A172 (cell line): ENCODE measurements at regions not wholly inside any gene's neighbourhood (a gene's known extent, or its start where the extent isn't known, plus 50 kb on each side); places are given as distances from the start of the nearest gene placed in this dataset.
"Not testable (repeated sequence)": the region's sequence is repeated elsewhere in the genome, so short reads cannot be mapped to it uniquely, and the experiment has no call there.

Source experiments
- DNase-seq: peaks from one replicate; pipeline ENCODE4 v3.0.0-alpha.2; 2015; ENCODE audit warnings: low spot score

GRCh38 chr2:88924533-88924932, 233.1 kb downstream of the RPIA start:
- no peak for DNase-seq

DNA sequence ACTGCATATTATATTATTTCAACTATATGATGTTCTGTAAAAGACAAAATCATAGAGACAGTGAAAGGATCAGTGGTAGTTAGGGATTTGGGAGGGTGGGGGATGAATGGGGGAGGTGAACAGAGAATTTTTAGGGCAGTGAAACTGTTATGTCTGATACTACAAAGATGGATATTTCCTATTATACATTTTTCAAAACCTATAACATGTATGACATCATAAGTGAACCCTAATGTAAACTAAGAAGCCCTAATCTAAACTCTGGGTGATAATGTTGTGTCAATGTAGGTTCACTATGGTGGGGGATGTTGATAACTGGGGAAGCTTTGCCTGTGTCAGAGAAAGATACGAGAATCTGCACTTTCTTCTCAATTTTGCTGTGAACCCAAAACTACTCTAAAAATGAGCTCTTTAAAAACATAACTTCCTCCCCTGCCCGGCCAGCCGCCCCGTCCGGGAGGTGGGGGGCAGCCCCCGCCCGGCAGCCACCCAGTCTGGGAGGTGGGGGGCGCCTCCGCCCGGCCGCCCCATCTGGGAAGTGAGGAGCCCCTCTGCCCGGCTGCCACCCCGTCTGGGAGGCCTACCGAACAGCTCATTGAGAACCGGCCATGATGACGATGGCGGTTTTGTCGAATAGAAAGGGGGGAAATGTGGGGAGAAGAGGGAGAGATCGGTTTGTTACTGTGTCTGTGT, 234.4 kb downstream of the RPIA start:
- no peak for DNase-seq

DNA sequence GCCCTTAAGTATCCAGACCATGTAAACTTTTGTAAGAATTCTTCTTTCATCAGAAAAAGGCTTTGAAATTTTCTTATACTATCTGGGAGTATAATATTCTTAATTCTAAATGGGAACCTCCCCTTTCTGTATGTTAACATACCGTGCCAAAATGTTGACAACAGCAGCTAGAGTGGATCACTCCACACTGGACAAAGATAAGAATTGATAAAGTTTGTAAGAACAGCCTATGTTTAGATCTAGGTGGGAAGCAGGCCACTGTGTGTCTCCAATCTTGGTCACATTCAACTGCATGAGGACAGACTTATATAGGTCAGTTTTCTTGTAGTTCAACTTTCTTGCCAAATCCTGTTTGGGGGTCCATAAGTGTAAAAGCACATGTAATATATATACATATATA, 235.7 kb downstream of the RPIA start:
- no peak for DNase-seq

- DNase-seq = no peak
Measured at GRCh38 chr2:88930659-88931058, 239.2 kb downstream of the RPIA start.

DNA sequence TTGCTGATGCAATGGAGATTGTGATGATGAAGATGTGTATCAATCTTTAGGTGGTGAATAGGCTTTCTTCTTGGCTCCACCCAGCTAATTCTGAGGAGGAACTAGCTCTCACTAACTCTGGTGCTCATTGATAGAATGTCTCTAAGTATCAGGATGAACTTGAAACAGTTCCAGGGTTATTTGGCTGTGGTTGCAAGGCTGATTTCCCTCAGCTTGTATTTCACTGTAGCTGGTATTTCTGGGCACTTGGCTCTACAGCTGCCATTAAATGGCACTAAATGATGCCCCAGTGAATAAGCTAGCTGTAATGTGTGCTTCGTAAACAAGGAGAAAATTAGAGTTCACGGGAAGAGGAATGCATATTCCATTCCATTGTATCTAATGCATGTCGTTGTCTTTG, 241.2 kb downstream of the RPIA start:
- no peak for DNase-seq

GRCh38 chr2:88933091-88933490, 241.6 kb downstream of the RPIA start:
- no peak for DNase-seq

- no peak for DNase-seq
Measured at GRCh38 chr2:88933980-88934379, 242.5 kb downstream of the RPIA start.

GRCh38 chr2:88941178-88941577, 249.7 kb downstream of the RPIA start:
- DNase-seq = peak; percentile 16

DNA sequence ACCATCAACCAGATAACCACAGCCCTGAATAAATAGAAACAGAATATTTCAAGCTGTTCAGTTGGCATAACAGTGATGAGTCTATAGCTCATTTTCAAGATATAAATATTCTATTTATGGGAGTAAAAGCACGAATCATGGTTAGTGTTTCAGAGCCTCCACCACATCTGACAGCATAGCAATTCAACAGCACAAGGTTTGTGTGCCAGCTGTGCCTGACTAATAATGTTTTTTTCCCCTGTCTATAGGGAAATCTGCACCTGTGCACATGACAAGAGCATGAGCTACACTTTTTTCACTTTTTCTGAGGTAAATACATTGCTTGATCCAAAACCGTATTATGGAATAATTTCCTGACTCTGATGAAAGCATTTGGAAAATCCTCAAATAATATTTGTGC, 251.3 kb downstream of the RPIA start:
- no peak for DNase-seq

DNA sequence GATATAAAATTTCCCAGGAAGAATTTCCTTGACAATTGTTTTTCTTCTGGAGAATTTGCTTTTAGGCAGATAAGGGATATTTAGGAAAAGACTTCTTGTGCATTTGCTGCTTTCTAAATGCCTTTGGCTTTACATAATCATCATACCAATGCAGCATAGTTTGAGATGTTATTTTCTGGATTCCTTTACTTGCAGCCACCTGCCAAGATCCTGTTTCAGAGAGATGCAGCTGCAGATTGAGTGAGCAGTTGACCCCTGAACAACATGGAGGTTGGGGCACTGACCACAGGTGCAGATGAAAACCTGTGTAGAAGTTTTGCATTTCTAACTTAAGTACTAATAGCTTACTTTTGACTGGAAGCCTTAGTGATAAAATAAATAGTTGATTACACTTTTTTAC, 257.9 kb downstream of the RPIA start:
- DNase-seq = no peak

DNA sequence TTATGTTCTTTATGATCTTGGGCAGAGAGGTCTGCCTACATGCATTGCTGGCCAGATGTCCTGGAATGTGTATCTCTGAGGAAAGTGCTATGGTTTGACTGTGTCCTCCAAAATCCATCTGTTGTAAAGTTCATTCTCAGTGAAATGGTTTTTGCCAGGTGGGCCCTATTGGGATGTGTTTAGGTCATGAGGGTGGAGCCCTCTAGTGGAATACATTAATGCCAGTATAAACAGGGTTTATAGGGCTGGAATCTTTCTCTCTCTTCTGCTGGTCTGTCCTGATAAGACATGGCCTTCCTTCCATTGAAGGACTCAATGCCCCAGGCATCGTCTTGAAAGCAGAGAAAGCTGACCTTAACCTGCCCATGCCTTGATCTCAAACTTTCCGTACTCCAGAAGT, 258.5 kb downstream of the RPIA start:
- no peak for DNase-seq

GRCh38 chr2:88955607-88956006, 264.1 kb downstream of the RPIA start:
- DNase-seq = no peak

DNA sequence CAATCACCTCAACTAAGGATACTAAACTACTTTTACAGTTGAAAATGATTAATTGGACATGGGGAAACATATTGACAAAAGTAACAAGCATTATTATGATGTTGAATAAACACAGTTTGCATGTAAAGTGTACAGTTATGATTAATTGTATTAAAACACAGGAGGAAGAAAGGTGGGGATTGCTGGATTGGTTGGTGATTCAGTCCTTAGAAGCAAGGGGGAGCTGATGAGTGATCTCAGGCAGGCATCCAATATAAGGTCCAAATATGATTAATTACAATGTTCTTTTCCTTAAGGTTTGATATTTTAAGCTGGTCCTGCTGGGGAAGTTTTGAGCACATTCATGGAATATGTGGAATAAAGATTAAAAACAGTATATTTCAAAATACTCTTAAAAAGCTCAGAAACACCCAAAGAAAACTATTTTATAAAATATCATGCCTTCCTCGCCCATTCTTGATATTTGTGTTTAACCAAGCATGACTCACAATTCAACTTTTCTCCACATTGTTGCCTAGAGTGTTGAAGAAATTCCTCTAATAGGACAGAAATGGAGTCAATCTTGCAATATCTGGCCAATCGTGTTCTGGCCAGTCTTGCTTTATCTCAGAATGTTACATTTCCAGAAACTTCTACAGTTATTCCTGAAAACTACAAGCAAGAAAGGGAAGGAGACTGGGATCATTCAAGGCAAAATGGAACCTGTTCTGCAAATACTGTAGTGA, 268.2 kb downstream of the RPIA start:
- DNase-seq = no peak

DNA sequence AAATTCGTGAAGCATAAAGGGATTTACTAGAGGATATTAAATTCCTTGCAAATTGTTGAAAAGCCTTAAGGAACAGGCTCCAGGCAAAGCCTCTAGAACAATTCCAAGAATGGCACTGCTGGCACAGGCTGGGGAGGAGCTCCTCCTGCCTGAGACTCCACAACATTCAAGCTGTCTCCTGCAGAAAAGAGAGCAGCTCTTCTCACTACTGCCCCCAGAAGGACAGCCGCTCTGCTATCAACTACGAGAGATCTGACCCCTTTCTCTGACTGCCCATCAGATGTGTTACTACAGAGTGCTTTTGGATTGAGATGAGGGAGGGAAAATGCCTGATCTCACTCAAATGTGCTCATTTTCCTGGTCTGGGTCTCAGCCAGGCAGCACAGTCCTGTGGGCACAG, 269.9 kb downstream of the RPIA start:
- not testable (repeated sequence) for DNase-seq

- DNase-seq = peak; percentile 23
Measured at GRCh38 chr2:88967844-88968243, 276.4 kb downstream of the RPIA start.

DNA sequence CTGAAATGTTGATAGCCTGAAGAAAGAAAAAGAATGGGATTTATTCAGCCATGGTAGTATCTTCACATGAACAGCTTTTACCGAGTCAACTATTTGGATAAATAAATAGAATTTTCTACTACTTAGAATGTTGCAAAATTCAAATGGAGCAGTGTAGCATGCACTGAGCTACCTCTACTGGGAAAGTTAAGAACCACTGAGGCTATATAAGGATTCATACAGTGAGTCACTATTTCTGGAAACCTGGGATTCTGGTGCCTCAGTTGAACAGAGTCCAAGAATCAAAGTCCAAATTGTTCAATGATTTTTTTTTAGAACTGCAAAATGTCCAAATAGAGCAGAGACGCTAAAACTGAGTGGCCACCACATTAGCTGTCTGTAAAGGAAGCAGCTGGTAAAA, 286.5 kb downstream of the RPIA start:
- DNase-seq = not testable (repeated sequence)

DNA sequence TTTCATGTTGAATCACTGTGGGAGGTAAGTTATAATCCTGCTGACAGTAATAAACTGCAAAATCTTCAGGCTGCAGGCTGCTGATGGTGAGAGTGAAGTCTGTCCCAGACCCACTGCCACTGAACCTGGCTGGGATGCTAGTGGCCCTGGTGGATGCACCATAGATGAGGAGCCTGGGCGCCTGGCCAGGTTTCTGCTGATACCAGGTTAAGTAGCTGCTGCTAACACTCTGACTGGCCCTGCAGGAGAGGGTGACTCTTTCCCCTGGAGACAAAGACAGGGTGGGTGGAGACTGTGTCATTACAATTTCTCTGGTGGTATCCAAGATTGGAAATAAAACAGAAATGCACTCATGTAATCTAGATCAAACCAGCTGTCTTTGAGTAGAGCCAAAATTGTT, 287.0 kb downstream of the RPIA start:
- DNase-seq = not testable (repeated sequence)

- DNase-seq = not testable (repeated sequence)
Measured at GRCh38 chr2:88984079-88984478, 292.6 kb downstream of the RPIA start.

GRCh38 chr2:88986721-88987330, 295.4 kb downstream of the RPIA start:
- peak; percentile 8 for DNase-seq

GRCh38 chr2:88988617-88989016, 297.1 kb downstream of the RPIA start:
- DNase-seq = not testable (repeated sequence)

GRCh38 chr2:88992819-88993218, 301.3 kb downstream of the RPIA start:
- not testable (repeated sequence) for DNase-seq

DNA sequence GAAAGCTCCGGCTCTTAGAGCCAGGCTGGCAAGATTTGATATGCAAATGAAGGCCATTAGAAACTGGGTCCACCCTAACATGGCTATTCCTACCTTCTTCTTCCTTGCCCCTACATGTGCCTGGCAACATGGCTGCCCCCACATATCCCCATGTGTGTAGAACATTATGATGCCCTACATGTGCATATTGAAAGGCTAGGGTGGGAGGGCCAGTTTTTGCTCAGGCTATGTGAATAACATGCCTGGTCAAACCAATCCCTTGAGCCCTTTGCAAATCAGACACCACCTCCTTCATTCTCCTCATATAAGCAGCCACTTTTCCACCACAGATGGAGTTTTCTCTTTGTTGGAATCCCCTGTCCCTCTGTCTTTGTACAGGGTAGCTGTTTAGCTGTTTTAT, 303.4 kb downstream of the RPIA start:
- DNase-seq = not testable (repeated sequence)

- DNase-seq = not testable (repeated sequence)
Measured at GRCh38 chr2:88996588-88996987, 305.1 kb downstream of the RPIA start.
